ENCODE measurements at regions not wholly inside any gene's neighbourhood (a gene's known extent, or its start where the extent isn't known, plus 50 kb on each side); places are given as distances from the start of the nearest gene placed in this dataset.

DNA sequence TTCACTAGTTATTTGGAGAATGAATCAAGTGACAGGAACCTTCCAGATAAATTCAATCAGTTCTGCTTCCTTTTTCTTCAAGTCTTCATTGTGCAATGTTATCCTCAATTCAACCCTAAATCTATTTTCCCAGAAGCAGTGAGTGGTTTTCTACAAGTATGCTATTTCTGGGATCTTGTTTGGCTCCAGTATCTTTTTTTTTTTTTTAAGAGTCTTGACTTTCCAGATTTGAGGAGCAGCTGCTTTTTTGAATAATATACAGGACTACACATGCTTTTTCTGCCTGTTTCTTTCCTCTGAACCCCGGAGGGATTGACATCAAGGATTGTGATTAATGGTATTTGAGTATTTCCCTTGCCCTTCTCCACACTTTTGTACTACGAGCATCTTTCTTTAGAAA, 339.2 kb upstream of the JAG1 start (continued):
- TF ChIP-seq EZH2 (IDR thresholded peaks at IDR 0.05; ENCODE audit: low read depth, unreplicated experiment) (no peak), ZNF331 (CRISPR knock-in tag; IDR thresholded peaks at IDR 0.05; ENCODE audit: low read depth) (no peak), STAT1 (IDR thresholded peaks at IDR 0.05; ENCODE audit: unreplicated experiment) (no peak), EZH2phosphoT487 (IDR thresholded peaks at IDR 0.05; ENCODE audit: unreplicated experiment) (no peak)
- TF ChIP-seq, protein P1, sequence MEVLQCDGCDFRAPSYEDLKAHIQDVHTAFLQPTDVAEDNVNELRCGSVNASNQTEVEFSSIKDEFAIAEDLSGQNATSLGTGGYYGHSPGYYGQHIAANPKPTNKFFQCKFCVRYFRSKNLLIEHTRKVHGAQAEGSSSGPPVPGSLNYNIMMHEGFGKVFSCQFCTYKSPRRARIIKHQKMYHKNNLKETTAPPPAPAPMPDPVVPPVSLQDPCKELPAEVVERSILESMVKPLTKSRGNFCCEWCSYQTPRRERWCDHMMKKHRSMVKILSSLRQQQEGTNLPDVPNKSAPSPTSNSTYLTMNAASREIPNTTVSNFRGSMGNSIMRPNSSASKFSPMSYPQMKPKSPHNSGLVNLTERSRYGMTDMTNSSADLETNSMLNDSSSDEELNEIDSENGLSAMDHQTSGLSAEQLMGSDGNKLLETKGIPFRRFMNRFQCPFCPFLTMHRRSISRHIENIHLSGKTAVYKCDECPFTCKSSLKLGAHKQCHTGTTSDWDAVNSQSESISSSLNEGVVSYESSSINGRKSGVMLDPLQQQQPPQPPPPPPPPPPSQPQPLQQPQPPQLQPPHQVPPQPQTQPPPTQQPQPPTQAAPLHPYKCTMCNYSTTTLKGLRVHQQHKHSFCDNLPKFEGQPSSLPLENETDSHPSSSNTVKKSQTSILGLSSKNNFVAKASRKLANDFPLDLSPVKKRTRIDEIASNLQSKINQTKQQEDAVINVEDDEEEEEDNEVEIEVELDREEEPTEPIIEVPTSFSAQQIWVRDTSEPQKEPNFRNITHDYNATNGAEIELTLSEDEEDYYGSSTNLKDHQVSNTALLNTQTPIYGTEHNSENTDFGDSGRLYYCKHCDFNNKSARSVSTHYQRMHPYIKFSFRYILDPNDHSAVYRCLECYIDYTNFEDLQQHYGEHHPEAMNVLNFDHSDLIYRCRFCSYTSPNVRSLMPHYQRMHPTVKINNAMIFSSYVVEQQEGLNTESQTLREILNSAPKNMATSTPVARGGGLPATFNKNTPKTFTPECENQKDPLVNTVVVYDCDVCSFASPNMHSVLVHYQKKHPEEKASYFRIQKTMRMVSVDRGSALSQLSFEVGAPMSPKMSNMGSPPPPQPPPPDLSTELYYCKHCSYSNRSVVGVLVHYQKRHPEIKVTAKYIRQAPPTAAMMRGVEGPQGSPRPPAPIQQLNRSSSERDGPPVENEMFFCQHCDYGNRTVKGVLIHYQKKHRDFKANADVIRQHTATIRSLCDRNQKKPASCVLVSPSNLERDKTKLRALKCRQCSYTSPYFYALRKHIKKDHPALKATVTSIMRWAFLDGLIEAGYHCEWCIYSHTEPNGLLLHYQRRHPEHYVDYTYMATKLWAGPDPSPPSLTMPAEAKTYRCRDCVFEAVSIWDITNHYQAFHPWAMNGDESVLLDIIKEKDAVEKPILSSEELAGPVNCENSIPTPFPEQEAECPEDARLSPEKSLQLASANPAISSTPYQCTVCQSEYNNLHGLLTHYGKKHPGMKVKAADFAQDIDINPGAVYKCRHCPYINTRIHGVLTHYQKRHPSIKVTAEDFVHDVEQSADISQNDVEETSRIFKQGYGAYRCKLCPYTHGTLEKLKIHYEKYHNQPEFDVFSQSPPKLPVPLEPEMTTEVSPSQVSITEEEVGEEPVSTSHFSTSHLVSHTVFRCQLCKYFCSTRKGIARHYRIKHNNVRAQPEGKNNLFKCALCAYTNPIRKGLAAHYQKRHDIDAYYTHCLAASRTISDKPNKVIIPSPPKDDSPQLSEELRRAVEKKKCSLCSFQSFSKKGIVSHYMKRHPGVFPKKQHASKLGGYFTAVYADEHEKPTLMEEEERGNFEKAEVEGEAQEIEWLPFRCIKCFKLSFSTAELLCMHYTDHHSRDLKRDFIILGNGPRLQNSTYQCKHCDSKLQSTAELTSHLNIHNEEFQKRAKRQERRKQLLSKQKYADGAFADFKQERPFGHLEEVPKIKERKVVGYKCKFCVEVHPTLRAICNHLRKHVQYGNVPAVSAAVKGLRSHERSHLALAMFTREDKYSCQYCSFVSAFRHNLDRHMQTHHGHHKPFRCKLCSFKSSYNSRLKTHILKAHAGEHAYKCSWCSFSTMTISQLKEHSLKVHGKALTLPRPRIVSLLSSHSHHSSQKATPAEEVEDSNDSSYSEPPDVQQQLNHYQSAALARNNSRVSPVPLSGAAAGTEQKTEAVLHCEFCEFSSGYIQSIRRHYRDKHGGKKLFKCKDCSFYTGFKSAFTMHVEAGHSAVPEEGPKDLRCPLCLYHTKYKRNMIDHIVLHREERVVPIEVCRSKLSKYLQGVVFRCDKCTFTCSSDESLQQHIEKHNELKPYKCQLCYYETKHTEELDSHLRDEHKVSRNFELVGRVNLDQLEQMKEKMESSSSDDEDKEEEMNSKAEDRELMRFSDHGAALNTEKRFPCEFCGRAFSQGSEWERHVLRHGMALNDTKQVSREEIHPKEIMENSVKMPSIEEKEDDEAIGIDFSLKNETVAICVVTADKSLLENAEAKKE (CRISPR knock-in tag; IDR thresholded peaks at IDR 0.05) = no peak
- TF ChIP-seq, protein P2, sequence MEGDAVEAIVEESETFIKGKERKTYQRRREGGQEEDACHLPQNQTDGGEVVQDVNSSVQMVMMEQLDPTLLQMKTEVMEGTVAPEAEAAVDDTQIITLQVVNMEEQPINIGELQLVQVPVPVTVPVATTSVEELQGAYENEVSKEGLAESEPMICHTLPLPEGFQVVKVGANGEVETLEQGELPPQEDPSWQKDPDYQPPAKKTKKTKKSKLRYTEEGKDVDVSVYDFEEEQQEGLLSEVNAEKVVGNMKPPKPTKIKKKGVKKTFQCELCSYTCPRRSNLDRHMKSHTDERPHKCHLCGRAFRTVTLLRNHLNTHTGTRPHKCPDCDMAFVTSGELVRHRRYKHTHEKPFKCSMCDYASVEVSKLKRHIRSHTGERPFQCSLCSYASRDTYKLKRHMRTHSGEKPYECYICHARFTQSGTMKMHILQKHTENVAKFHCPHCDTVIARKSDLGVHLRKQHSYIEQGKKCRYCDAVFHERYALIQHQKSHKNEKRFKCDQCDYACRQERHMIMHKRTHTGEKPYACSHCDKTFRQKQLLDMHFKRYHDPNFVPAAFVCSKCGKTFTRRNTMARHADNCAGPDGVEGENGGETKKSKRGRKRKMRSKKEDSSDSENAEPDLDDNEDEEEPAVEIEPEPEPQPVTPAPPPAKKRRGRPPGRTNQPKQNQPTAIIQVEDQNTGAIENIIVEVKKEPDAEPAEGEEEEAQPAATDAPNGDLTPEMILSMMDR (conservative IDR thresholded peaks at IDR 0.05; ENCODE audit: low read depth in 2 of 2) = no peak

DNA sequence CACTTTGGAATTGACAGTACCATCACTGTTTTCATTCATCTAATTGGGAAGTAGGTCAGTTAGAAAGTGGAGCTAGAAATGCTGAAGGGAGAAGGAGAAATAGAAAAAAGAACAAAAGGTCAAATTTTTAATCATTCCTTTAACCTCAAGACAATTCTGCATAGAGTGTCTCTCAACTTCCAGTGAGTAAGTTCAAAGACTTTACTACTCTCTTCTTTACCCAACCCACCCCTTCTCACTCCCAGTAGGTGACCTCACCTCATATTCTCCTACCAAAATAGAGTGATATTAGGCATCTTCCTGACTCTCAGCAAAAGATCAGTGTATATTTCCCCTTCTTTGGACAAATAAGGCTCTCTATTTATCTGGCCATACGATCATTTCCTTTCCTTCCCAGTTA, 340.0 kb upstream of the JAG1 start:
- H3K27me3 Mint-ChIP-seq (ENCODE audit: insufficient read depth, low read depth, poor library complexity) = no peaks in the 10 kb centered on the region
- no peak overlapping the region for H3K27ac ChIP-seq (ENCODE audit: low read depth)
- TF ChIP-seq, protein P3, sequence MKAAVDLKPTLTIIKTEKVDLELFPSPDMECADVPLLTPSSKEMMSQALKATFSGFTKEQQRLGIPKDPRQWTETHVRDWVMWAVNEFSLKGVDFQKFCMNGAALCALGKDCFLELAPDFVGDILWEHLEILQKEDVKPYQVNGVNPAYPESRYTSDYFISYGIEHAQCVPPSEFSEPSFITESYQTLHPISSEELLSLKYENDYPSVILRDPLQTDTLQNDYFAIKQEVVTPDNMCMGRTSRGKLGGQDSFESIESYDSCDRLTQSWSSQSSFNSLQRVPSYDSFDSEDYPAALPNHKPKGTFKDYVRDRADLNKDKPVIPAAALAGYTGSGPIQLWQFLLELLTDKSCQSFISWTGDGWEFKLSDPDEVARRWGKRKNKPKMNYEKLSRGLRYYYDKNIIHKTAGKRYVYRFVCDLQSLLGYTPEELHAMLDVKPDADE (IDR thresholded peaks at IDR 0.05) = no peak
- TF ChIP-seq ZNF114 (CRISPR knock-in tag; IDR thresholded peaks at IDR 0.05) = no peak
- no peak for TF ChIP-seq POLR2AphosphoS5 (IDR thresholded peaks at IDR 0.05; ENCODE audit: low read depth)
- H3K36me3 Mint-ChIP-seq (ENCODE audit: low read depth) = no peaks in the 10 kb centered on the region
- H2AFZ ChIP-seq = no peak overlapping the region
- no peaks in the 10 kb centered on the region for H3K4me1 ChIP-seq (ENCODE audit: insufficient read depth)
- no peak overlapping the region for H3K4me3 Mint-ChIP-seq
- H4K20me1 ChIP-seq (replicated peaks; ENCODE audit: insufficient read depth) = no peaks in the 10 kb centered on the region
- H3K4me3 ChIP-seq = no peak overlapping the region
- DNase-seq (ENCODE audit: low spot score) (no peak), ATAC-seq (no peak)
- H3K79me2 ChIP-seq (replicated peaks; ENCODE audit: insufficient read depth) = no peaks in the 10 kb centered on the region
- H3K9me2 ChIP-seq (ENCODE audit: insufficient read depth) = no peaks in the 10 kb centered on the region
- H3K27ac Mint-ChIP-seq = no peak overlapping the region
- H3K36me3 ChIP-seq (ENCODE audit: insufficient read depth) = no peaks in the 10 kb centered on the region
- H3F3A ChIP-seq (replicated peaks; ENCODE audit: low read depth) = no peaks in the 10 kb centered on the region
- H3K9me3 Mint-ChIP-seq = no peaks in the 10 kb centered on the region
- no peaks in the 10 kb centered on the region for H3K27me3 ChIP-seq (ENCODE audit: insufficient read depth)
- no peak overlapping the region for H3K4me2 ChIP-seq
- H3K4me1 Mint-ChIP-seq = peaks cover 6% of the 10 kb centered on the region; the same call in 2 of the 3 replicates

All from GM23338 (cell line).